Spinal cord (tissue), 9 donors: ENCODE measurements at regions not wholly inside any gene's neighbourhood (a gene's known extent, or its start where the extent isn't known, plus 50 kb on each side); places are given as distances from the start of the nearest gene placed in this dataset.
A peak's percentile ranks its signal among the peaks of the same experiment; 100 is the strongest.

Source experiments
- DNase-seq, 6 donors: peaks; one replicate each; pipeline versions ENCODE4 v3.0.0 to v3.0.0-alpha.2; 2013 to 2015; ENCODE audit warnings: low spot score in 6 of 6, low read depth in 4 of 6
- H3K27ac ChIP-seq: one replicate; pipeline ENCODE4 v1.5.1; 2013; ENCODE audit warnings: low read depth, low read length, control low read depth
- H3K27me3 ChIP-seq: one replicate; pipeline ENCODE4 v1.6.1; 2013; ENCODE audit warnings: low read length; ENCODE audit not compliant: control insufficient read depth, insufficient read depth
- H3K36me3 ChIP-seq: one replicate; pipeline ENCODE4 v1.6.1; 2013; ENCODE audit warnings: low read length; ENCODE audit not compliant: control insufficient read depth, insufficient read depth
- H3K4me1 ChIP-seq: one replicate; pipeline ENCODE4 v1.6.1; 2013; ENCODE audit warnings: low read length; ENCODE audit not compliant: control insufficient read depth, insufficient read depth
- H3K4me3 ChIP-seq: one replicate; pipeline ENCODE4 v1.5.1; 2013; ENCODE audit warnings: low read depth, low read length, control low read depth
- H3K9me3 ChIP-seq: one replicate; pipeline ENCODE4 v1.6.1; 2013; ENCODE audit warnings: low read length; ENCODE audit not compliant: control insufficient read depth, insufficient read depth
- WGBS: methylation state at CpG from one replicate; pipeline ENCODE4 v1.1.5; 2013; ENCODE audit warnings: missing lambda C conversion rate; ENCODE audit not compliant: insufficient coverage; 5-methylcytosine and 5-hydroxymethylcytosine counted together
- donor health status: healthy.

GRCh38 chr1:116832932-116833578 lies 76.7 kb upstream of the PTGFRN start:
- no peak overlapping the region for H3K4me3 ChIP-seq
- peaks cover 2% of the 10 kb centered on the region for H3K4me1 ChIP-seq
- H3K27me3 ChIP-seq, result no peaks in the 10 kb centered on the region
- no peaks in the 10 kb centered on the region for H3K9me3 ChIP-seq
- H3K27ac ChIP-seq, result no peak overlapping the region
- no peaks in the 10 kb centered on the region for H3K36me3 ChIP-seq
- no CpG with 5 or more reads among the region's 3 CpGs for WGBS
- DNase-seq, result no peak

- WGBS, result no CpG with 5 or more reads among the region's 1 CpG
- no peaks in the 10 kb centered on the region for H3K27me3 ChIP-seq
- no peaks in the 10 kb centered on the region for H3K9me3 ChIP-seq
- peaks cover 2% of the 10 kb centered on the region for H3K4me1 ChIP-seq
- no peaks in the 10 kb centered on the region for H3K36me3 ChIP-seq
- no peak overlapping the region for H3K27ac ChIP-seq
- H3K4me3 ChIP-seq, result no peak overlapping the region
- peak in 2 of 6 donors; percentile 40 to 61 for DNase-seq
Measured at GRCh38 chr1:116833718-116834117, 76.0 kb upstream of the PTGFRN start.

DNA sequence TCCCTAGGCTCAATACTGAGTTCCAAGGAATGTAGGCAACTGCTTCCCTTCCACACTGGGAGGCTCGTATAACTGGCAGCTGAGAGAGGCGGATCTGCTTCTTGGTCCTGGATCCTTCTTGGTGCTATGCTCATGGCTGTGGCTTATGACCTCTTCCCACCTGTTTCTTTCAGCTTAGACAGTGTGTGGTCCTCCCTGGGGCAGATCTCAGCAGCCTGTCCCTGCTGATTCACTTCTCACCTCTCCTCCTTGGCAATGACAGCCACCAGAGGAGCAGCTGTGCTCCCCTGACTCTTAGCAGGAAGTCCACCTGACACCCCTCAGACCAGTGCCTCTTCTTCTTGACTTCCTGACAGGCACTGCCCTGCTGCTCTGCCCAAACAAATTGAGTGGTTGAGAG lies 75.1 kb upstream of the PTGFRN start:
- DNase-seq, result no peak
- 100% methylated on average over 2 of the region's 2 CpGs for WGBS
- no peak overlapping the region for H3K4me3 ChIP-seq
- peaks cover 2% of the 10 kb centered on the region for H3K4me1 ChIP-seq
- H3K27ac ChIP-seq, result no peak overlapping the region
- H3K9me3 ChIP-seq, result no peaks in the 10 kb centered on the region
- no peaks in the 10 kb centered on the region for H3K36me3 ChIP-seq
- no peaks in the 10 kb centered on the region for H3K27me3 ChIP-seq

GRCh38 chr1:116835161-116835560 lies 74.6 kb upstream of the PTGFRN start:
- no CpG with 5 or more reads among the region's 4 CpGs for WGBS
- Histone ChIP-seq H3K27me3 (no peaks in the 10 kb centered on the region), H3K36me3 (no peaks in the 10 kb centered on the region), H3K27ac (no peak overlapping the region), H3K4me1 (peaks cover 2% of the 10 kb centered on the region), H3K4me3 (no peak overlapping the region), H3K9me3 (no peaks in the 10 kb centered on the region)
- DNase-seq, result no peak

- no peak overlapping the region for H3K4me3 ChIP-seq
- no peak for DNase-seq
- H3K36me3 ChIP-seq, result no peaks in the 10 kb centered on the region
- no peaks in the 10 kb centered on the region for H3K27me3 ChIP-seq
- H3K27ac ChIP-seq, result no peak overlapping the region
- H3K9me3 ChIP-seq, result no peaks in the 10 kb centered on the region
- H3K4me1 ChIP-seq, result peaks cover 2% of the 10 kb centered on the region
- no CpG with 5 or more reads among the region's 1 CpG for WGBS
Measured at GRCh38 chr1:116836099-116836498, 73.6 kb upstream of the PTGFRN start.

GRCh38 chr1:116841569-116842344 lies 68.0 kb upstream of the PTGFRN start:
- Histone ChIP-seq H3K4me1 (no peaks in the 10 kb centered on the region), H3K9me3 (no peaks in the 10 kb centered on the region), H3K4me3 (no peak overlapping the region), H3K27me3 (no peaks in the 10 kb centered on the region), H3K36me3 (no peaks in the 10 kb centered on the region), H3K27ac (no peak overlapping the region)
- whole genome bisulfite sequencing, result no CpG with 5 or more reads among the region's 2 CpGs
- no peak for DNase-seq

DNA sequence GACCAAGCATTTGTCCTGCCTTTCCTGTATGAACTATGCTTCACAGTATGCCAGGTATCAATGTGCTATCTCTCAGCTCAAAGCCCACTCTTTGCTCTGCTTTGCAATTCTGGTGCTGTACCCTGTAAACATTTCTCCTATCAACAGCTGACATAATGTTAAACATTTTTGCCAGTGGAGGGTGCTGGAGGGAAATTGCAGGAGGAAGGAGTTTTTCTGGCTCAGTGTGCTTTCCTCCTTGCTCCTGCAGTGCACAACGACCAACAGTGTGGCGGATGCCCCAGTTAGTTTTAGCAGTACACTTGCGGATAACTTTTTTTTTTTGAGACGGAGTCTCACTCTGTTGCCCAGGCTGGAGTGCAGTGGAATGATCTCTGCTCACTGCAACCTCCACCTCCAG lies 67.1 kb upstream of the PTGFRN start:
- 72% methylated on average over 4 of the region's 4 CpGs for WGBS
- DNase-seq, result peak in 1 of 6 donors; percentile 44
- no peaks in the 10 kb centered on the region for H3K9me3 ChIP-seq
- no peak overlapping the region for H3K27ac ChIP-seq
- H3K4me3 ChIP-seq, result no peak overlapping the region
- no peaks in the 10 kb centered on the region for H3K4me1 ChIP-seq
- no peaks in the 10 kb centered on the region for H3K27me3 ChIP-seq
- no peaks in the 10 kb centered on the region for H3K36me3 ChIP-seq

GRCh38 chr1:116844775-116845174 lies 64.9 kb upstream of the PTGFRN start:
- H3K4me1 ChIP-seq, result no peaks in the 10 kb centered on the region
- H3K36me3 ChIP-seq, result no peaks in the 10 kb centered on the region
- H3K27ac ChIP-seq, result no peak overlapping the region
- no CpG with 5 or more reads among the region's 1 CpG for WGBS
- H3K9me3 ChIP-seq, result no peaks in the 10 kb centered on the region
- DNase-seq, result no peak
- no peak overlapping the region for H3K4me3 ChIP-seq
- no peaks in the 10 kb centered on the region for H3K27me3 ChIP-seq

DNA sequence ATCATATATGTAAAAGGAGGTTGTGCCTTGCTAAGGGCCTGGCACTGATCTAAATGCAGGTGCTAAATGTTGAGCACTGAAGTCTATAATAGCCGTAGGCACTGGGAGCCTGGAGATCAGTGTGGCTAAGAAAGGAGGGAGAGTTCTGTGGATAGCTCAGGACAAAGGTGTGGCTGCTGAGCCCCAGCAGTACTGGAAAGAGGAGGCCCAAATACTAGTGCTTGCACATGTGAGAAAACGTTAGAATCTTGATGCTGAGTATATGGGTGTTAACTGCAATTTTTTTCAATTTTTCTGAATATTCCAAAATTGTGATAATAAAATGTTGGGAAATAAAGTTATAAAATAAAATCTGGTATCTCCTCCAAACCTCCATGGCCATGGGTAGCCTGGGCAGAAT lies 62.5 kb upstream of the PTGFRN start:
- Histone ChIP-seq H3K4me3 (no peak overlapping the region), H3K36me3 (no peaks in the 10 kb centered on the region), H3K27me3 (no peaks in the 10 kb centered on the region), H3K27ac (no peak overlapping the region), H3K4me1 (no peaks in the 10 kb centered on the region), H3K9me3 (no peaks in the 10 kb centered on the region)
- DNase-seq, result no peak
- 83% methylated on average over 1 of the region's 2 CpGs for WGBS
